PFSK-1 (cell line): ENCODE measurements at regions not wholly inside any gene's neighbourhood (a gene's known extent, or its start where the extent isn't known, plus 50 kb on each side); places are given as distances from the start of the nearest gene placed in this dataset.

ENCODE experiments used
- FOXP2 ChIP-seq: optimal IDR thresholded peaks from 2 replicates; pipeline ENCODE3; 2011; ENCODE audit warnings: borderline replicate concordance, control low read depth, inconsistent platforms; ENCODE audit not compliant: insufficient read depth; ENCODE audit errors: extremely low read length, extremely low read depth
- POLR2AphosphoS5 ChIP-seq: IDR thresholded peaks from 2 replicates; pipeline ENCODE4 v1.6.1; 2012; ENCODE audit warnings: low read depth, mild to moderate bottlenecking, control low read depth, low read length, moderate library complexity
- REST ChIP-seq, 2 experiments: IDR thresholded peaks; 2 replicates each; pipeline versions ENCODE4 v1.6.1 to v1.8.0; 2011 to 2012; ENCODE audit warnings: low read depth in 2 of 2, low read length in 2 of 2, control low read depth in 1 of 2, inconsistent platforms in 1 of 2, mild to moderate bottlenecking in 1 of 2, moderate library complexity in 1 of 2; ENCODE audit not compliant: insufficient read depth in 1 of 2
- SIN3A ChIP-seq: IDR thresholded peaks from 2 replicates; pipeline ENCODE4 v1.6.1; 2012; ENCODE audit warnings: mild to moderate bottlenecking, low read length, moderate library complexity, borderline replicate concordance; ENCODE audit not compliant: insufficient read depth
- TAF1 ChIP-seq: IDR thresholded peaks from 2 replicates; pipeline ENCODE4 v1.6.1; 2012; ENCODE audit warnings: low read length, control low read depth, borderline replicate concordance; ENCODE audit not compliant: insufficient read depth

GRCh38 chr4:14018191-14018853, 390.8 kb upstream of the BOD1L1 start:
- TF ChIP-seq POLR2AphosphoS5 (no peak), REST (IDR thresholded peaks at IDR 0.05; ENCODE audit: insufficient read depth in 1 of 2, low read depth in 2 of 2, low read length in 2 of 2) (no peak), TAF1 (no peak), FOXP2 (no peak), SIN3A (no peak)

- TF ChIP-seq SIN3A, result no peak
- no peak for TF ChIP-seq REST (IDR thresholded peaks at IDR 0.05; ENCODE audit: insufficient read depth in 1 of 2, low read depth in 2 of 2, low read length in 2 of 2)
- no peak for TF ChIP-seq FOXP2
- TF ChIP-seq POLR2AphosphoS5, result no peak
- TF ChIP-seq TAF1, result no peak
Observed at GRCh38 chr4:14022456-14022855, 394.9 kb upstream of the BOD1L1 start.

GRCh38 chr4:14023036-14023435, 395.5 kb upstream of the BOD1L1 start:
- TF ChIP-seq REST (IDR thresholded peaks at IDR 0.05; ENCODE audit: insufficient read depth in 1 of 2, low read depth in 2 of 2, low read length in 2 of 2) (no peak), FOXP2 (no peak), POLR2AphosphoS5 (no peak), SIN3A (no peak), TAF1 (no peak)

- TF ChIP-seq POLR2AphosphoS5, result no peak
- no peak for TF ChIP-seq SIN3A
- no peak for TF ChIP-seq FOXP2
- TF ChIP-seq TAF1, result no peak
- no peak for TF ChIP-seq REST (IDR thresholded peaks at IDR 0.05; ENCODE audit: insufficient read depth in 1 of 2, low read depth in 2 of 2, low read length in 2 of 2)
Observed at GRCh38 chr4:14023896-14024295, 396.4 kb upstream of the BOD1L1 start.

GRCh38 chr4:14025111-14025510, 397.6 kb upstream of the BOD1L1 start:
- no peak for TF ChIP-seq FOXP2
- TF ChIP-seq REST (IDR thresholded peaks at IDR 0.05; ENCODE audit: insufficient read depth in 1 of 2, low read depth in 2 of 2, low read length in 2 of 2), result no peak
- no peak for TF ChIP-seq TAF1
- no peak for TF ChIP-seq POLR2AphosphoS5
- TF ChIP-seq SIN3A, result no peak
